Neural progenitor cell (in vitro differentiated cells): ENCODE measurements at regions not wholly inside any gene's neighbourhood (a gene's known extent, or its start where the extent isn't known, plus 50 kb on each side); places are given as distances from the start of the nearest gene placed in this dataset.

Experiments used
- DNase-seq: peaks from one replicate; pipeline ENCODE4 v3.0.0-alpha.2; 2016; ENCODE audit warnings: low spot score
- H2AFZ ChIP-seq: fragments of 200-600 bp; sonication (generic); replicated peaks from 2 replicates; pipeline ENCODE4 v1.6.1; 2016; ENCODE audit warnings: antibody characterized with exemption
- H3F3A ChIP-seq: fragments of 200-600 bp; sonication (generic); 2 replicates; pipeline ENCODE4 v1.6.1; 2016; ENCODE audit warnings: antibody characterized with exemption, low read depth
- H3K27ac ChIP-seq: fragments of 200-600 bp; sonication (generic); 2 replicates; pipeline ENCODE4 v1.5.1; 2016; ENCODE audit warnings: mild to moderate bottlenecking
- H3K27me3 ChIP-seq: fragments of 200-600 bp; sonication (generic); 2 replicates; pipeline ENCODE4 v1.6.1; 2016; ENCODE audit warnings: mild to moderate bottlenecking, moderate library complexity
- H3K36me3 ChIP-seq: fragments of 200-600 bp; sonication (generic); 2 replicates; pipeline ENCODE4 v1.5.1; 2016
- H3K4me1 ChIP-seq: fragments of 200-600 bp; sonication (generic); 2 replicates; pipeline ENCODE4 v1.6.1; 2016; ENCODE audit warnings: mixed run types
- H3K4me2 ChIP-seq: fragments of 200-600 bp; sonication (generic); 2 replicates; pipeline ENCODE4 v1.6.1; 2016
- H3K4me3 ChIP-seq: fragments of 200-600 bp; sonication (generic); 2 replicates; pipeline ENCODE4 v1.5.1; 2016
- H3K79me2 ChIP-seq: fragments of 200-600 bp; sonication (generic); 2 replicates; pipeline ENCODE4 v1.6.1; 2016; ENCODE audit warnings: low read depth
- H3K9ac ChIP-seq: fragments of 200-600 bp; sonication (generic); 2 replicates; pipeline ENCODE4 v1.6.1; 2016
- H3K9me3 ChIP-seq: fragments of 200-600 bp; sonication (generic); 2 replicates; pipeline ENCODE4 v1.5.1; 2016; ENCODE audit warnings: low read depth
- H4K20me1 ChIP-seq: fragments of 200-600 bp; sonication (generic); 2 replicates; pipeline ENCODE4 v1.6.1; 2016; ENCODE audit warnings: low read depth
- H3K27ac Mint-ChIP-seq: 3 replicates; pipeline ENCODE4 v1.8.0; 2021; ENCODE audit warnings: mixed read lengths
- H3K27me3 Mint-ChIP-seq: 2 replicates; pipeline ENCODE4 v1.8.0; 2022; ENCODE audit warnings: low read depth, mild to moderate bottlenecking, inconsistent platforms, moderate library complexity, mixed read lengths; ENCODE audit not compliant: insufficient read depth
- H3K36me3 Mint-ChIP-seq: 3 replicates; pipeline ENCODE4 v1.8.0; 2021; ENCODE audit warnings: mixed read lengths
- H3K4me1 Mint-ChIP-seq: 3 replicates; pipeline ENCODE4 v1.8.0; 2021; ENCODE audit warnings: mixed read lengths
- H3K4me3 Mint-ChIP-seq: 3 replicates; pipeline ENCODE4 v1.8.0; 2021; ENCODE audit warnings: mild to moderate bottlenecking, moderate library complexity, mixed read lengths
- H3K9me3 Mint-ChIP-seq: 3 replicates; pipeline ENCODE4 v1.8.0; 2020; ENCODE audit warnings: mixed read lengths
- EZH2 ChIP-seq: fragments of 200-600 bp; sonication (generic); IDR thresholded peaks from 2 replicates; pipeline ENCODE4 v1.6.1; 2017; ENCODE audit warnings: antibody characterized with exemption, mild to moderate bottlenecking, moderate library complexity
- EZH2phosphoT487 ChIP-seq: fragments of 200-600 bp; sonication (generic); IDR thresholded peaks from 2 replicates; pipeline ENCODE4 v1.6.1; 2017; ENCODE audit warnings: antibody characterized with exemption
- TF ChIP-seq, protein P1 (sequence below): fragments of 200-600 bp; sonication (generic); IDR thresholded peaks from 2 replicates; pipeline ENCODE4 v1.5.1; 2017; ENCODE audit warnings: antibody characterized with exemption, mild to moderate bottlenecking

GRCh38 chr4:102447413-102447812 lies 53.7 kb upstream of the NFKB1 start:
- Histone ChIP-seq H3K27ac (no peak overlapping the region), H3K27me3 (no peaks in the 10 kb centered on the region), H3K36me3 (no peaks in the 10 kb centered on the region), H3F3A (no peaks in the 10 kb centered on the region), H3K4me1 (no peaks in the 10 kb centered on the region), H3K79me2 (no peaks in the 10 kb centered on the region), H4K20me1 (no peaks in the 10 kb centered on the region), H3K9me3 (no peaks in the 10 kb centered on the region), H3K4me2 (no peak overlapping the region), H3K4me3 (no peak overlapping the region), H3K9ac (no peak overlapping the region), H2AFZ (no peak overlapping the region)
- Mint-ChIP-seq H3K4me1 (no peaks in the 10 kb centered on the region), H3K4me3 (no peak overlapping the region), H3K9me3 (no peaks in the 10 kb centered on the region), H3K36me3 (no peaks in the 10 kb centered on the region), H3K27ac (no peak overlapping the region), H3K27me3 (no peaks in the 10 kb centered on the region)
- DNase-seq, result no peak
- TF ChIP-seq, protein P1, sequence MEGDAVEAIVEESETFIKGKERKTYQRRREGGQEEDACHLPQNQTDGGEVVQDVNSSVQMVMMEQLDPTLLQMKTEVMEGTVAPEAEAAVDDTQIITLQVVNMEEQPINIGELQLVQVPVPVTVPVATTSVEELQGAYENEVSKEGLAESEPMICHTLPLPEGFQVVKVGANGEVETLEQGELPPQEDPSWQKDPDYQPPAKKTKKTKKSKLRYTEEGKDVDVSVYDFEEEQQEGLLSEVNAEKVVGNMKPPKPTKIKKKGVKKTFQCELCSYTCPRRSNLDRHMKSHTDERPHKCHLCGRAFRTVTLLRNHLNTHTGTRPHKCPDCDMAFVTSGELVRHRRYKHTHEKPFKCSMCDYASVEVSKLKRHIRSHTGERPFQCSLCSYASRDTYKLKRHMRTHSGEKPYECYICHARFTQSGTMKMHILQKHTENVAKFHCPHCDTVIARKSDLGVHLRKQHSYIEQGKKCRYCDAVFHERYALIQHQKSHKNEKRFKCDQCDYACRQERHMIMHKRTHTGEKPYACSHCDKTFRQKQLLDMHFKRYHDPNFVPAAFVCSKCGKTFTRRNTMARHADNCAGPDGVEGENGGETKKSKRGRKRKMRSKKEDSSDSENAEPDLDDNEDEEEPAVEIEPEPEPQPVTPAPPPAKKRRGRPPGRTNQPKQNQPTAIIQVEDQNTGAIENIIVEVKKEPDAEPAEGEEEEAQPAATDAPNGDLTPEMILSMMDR, result no peak
- TF ChIP-seq EZH2phosphoT487 (no peak), EZH2 (no peak)

GRCh38 chr4:102449751-102450352 lies 51.3 kb upstream of the NFKB1 start:
- no peaks in the 10 kb centered on the region for H3F3A ChIP-seq
- Mint-ChIP-seq H3K27ac (no peak overlapping the region), H3K36me3 (no peaks in the 10 kb centered on the region), H3K4me3 (no peak overlapping the region), H3K27me3 (no peaks in the 10 kb centered on the region), H3K9me3 (no peaks in the 10 kb centered on the region), H3K4me1 (peaks cover 3% of the 10 kb centered on the region)
- H3K4me1 ChIP-seq, result peaks cover 12% of the 10 kb centered on the region
- H3K27me3 ChIP-seq, result no peaks in the 10 kb centered on the region
- H3K4me3 ChIP-seq, result no peak overlapping the region
- no peak overlapping the region for H3K27ac ChIP-seq
- no peaks in the 10 kb centered on the region for H3K9me3 ChIP-seq
- no peak for TF ChIP-seq EZH2phosphoT487
- TF ChIP-seq, protein P1, result peak; percentile 72
- H3K9ac ChIP-seq, result no peak overlapping the region
- H3K79me2 ChIP-seq, result no peaks in the 10 kb centered on the region
- no peaks in the 10 kb centered on the region for H3K36me3 ChIP-seq
- no peak overlapping the region for H2AFZ ChIP-seq
- DNase-seq, result peak; percentile 70
- H3K4me2 ChIP-seq, result no peak overlapping the region
- H4K20me1 ChIP-seq, result no peaks in the 10 kb centered on the region

DNA sequence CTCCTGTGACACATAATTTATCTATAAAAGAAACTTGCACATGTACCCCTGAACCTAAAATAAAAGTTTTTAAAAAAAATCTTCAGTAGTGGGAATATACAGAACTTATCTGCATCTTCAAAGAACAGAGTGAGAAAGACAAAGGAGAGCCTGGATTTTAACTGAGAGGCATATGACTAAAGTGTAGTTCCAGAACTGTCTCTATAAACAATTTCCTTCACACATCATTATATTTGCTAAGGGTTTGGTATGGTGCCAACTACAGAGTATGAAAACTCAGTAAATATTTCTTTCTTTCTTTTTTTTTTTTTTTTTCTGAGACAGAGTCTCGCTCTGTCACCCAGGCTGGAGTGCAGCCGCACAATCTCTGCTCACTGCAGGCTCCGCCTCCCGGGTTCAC lies 49.9 kb upstream of the NFKB1 start:
- no peaks in the 10 kb centered on the region for H3K9me3 Mint-ChIP-seq
- no peak overlapping the region for H2AFZ ChIP-seq

More for the DNA sequence above, 49.9 kb upstream of the NFKB1 start:
- H3K27me3 ChIP-seq, result no peaks in the 10 kb centered on the region
- DNase-seq, result no peak
- H3F3A ChIP-seq, result no peaks in the 10 kb centered on the region
- no peak overlapping the region for H3K27ac ChIP-seq
- H4K20me1 ChIP-seq, result no peaks in the 10 kb centered on the region
- H3K79me2 ChIP-seq, result no peaks in the 10 kb centered on the region
- H3K4me1 ChIP-seq, result peaks cover 17% of the 10 kb centered on the region
- H3K4me2 ChIP-seq, result no peak overlapping the region
- H3K4me3 ChIP-seq, result no peak overlapping the region
- Mint-ChIP-seq H3K27ac (no peak overlapping the region), H3K27me3 (no peaks in the 10 kb centered on the region), H3K36me3 (no peaks in the 10 kb centered on the region), H3K4me3 (no peak overlapping the region), H3K4me1 (peaks cover 4% of the 10 kb centered on the region)
- no peak for TF ChIP-seq EZH2phosphoT487
- TF ChIP-seq, protein P1, result no peak
- no peak for TF ChIP-seq EZH2
- no peaks in the 10 kb centered on the region for H3K9me3 ChIP-seq
- no peaks in the 10 kb centered on the region for H3K36me3 ChIP-seq
- no peak overlapping the region for H3K9ac ChIP-seq
